ENCODE measurements at regions not wholly inside any gene's neighbourhood (a gene's known extent, or its start where the extent isn't known, plus 50 kb on each side); places are given as distances from the start of the nearest gene placed in this dataset.

DNA sequence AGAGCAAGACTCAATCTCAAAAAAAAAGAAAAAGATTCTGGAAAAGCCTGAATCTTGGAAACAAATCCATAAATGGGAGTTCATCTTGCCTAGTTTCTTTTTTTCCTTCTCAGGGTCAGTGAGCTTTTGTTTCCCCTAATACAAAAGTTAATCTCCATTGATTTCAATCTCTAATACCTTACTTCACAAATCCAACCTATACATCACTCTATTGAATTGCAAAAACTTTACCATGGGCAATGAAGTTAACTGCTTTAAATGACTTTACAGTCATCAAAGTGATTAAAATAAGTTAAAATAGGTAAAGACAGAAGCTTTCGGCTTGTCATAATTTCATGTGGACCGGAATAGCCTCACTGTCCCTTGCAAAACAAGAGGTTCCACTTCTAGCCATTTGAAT is 1012.7 kb upstream of the SEL1L start:
- no peak for TF ChIP-seq POLR2AphosphoS5 (IDR thresholded peaks at IDR 0.05)
- TF ChIP-seq EP300 (IDR thresholded peaks at IDR 0.05): no peak
- TF ChIP-seq, protein P1, sequence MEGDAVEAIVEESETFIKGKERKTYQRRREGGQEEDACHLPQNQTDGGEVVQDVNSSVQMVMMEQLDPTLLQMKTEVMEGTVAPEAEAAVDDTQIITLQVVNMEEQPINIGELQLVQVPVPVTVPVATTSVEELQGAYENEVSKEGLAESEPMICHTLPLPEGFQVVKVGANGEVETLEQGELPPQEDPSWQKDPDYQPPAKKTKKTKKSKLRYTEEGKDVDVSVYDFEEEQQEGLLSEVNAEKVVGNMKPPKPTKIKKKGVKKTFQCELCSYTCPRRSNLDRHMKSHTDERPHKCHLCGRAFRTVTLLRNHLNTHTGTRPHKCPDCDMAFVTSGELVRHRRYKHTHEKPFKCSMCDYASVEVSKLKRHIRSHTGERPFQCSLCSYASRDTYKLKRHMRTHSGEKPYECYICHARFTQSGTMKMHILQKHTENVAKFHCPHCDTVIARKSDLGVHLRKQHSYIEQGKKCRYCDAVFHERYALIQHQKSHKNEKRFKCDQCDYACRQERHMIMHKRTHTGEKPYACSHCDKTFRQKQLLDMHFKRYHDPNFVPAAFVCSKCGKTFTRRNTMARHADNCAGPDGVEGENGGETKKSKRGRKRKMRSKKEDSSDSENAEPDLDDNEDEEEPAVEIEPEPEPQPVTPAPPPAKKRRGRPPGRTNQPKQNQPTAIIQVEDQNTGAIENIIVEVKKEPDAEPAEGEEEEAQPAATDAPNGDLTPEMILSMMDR (IDR thresholded peaks at IDR 0.05): no peak
- no peak for TF ChIP-seq POLR2A (IDR thresholded peaks at IDR 0.05)
- Histone ChIP-seq H3K27me3 (no peaks in the 10 kb centered on the region), H3K27ac (no peak overlapping the region), H3K4me1 (no peaks in the 10 kb centered on the region), H3K9me3 (peaks cover 0 to 3% (median 0%) of the 10 kb centered on the region in 4 donors), H3K4me3 (no peak overlapping the region), H3K36me3 (no peaks in the 10 kb centered on the region)
- ATAC-seq (ENCODE audit: low FRiP score in 2 of 2) (no peak), DNase-seq (no peak)
- 68 to 95% methylated on average over 2 of the region's 2 CpGs for WGBS, 2 donors

DNA sequence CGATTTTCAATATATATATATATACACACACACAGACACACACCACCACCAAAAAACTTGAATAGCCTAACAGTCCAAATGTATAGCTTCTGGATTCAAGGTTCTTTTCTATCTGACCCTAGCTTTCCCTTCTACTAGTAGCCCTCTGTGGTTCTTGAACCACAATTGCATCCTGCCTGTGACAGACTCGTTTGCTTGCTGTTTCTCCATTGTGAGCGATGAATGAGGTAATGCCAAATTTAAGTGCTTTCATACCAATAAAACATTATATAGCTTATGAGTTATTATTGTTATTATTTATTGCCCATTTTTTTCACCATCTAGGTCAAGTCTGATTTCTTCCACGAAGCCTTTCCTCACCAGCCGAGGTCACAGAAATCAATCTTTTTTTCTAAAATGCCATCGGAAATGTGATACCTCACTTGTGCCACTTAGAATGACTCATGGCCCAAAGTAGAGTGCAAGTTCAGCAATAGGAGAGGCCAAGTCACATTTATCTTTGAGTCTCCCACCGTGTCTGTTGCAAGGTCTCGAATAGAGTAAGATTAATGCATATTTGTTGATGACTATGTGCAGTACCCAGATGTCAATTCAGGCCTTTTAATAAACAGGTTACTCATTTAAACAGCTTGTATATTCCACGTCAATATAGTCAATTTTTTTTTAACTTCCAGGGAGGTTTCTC is 1015.8 kb upstream of the SEL1L start:
- 79 to 83% methylated on average over 9 of the region's 9 CpGs for WGBS, 2 donors

DNA sequence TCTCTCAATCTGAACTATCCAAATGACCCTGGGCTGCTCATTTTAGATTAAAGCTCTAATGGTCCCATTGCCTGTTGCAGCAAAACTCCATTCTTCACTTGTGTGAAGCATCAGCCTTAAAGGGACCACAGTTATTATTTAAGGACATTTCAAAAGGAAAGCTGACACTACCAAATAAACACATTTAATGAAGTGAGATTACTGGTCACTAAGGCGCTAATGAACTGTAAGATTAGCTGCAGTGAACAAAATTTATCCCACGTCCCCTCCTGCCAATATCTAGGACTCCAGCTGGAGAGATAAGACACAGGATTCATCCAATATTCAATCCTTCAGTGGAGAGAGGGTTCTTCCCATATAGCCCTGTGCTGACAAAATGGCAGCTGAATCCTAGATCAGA is 1029.2 kb upstream of the SEL1L start:
- H3K4me3 ChIP-seq: no peak overlapping the region
- no peak for ATAC-seq (ENCODE audit: low FRiP score in 2 of 2)
- DNase-seq: no peak
- no peaks in the 10 kb centered on the region for H3K4me1 ChIP-seq
- H3K9me3 ChIP-seq: no peaks in the 10 kb centered on the region
- H3K36me3 ChIP-seq: no peaks in the 10 kb centered on the region
- 53 to 75% methylated on average over 2 of the region's 2 CpGs for WGBS, 2 donors
- no peaks in the 10 kb centered on the region for H3K27me3 ChIP-seq
- no peak for TF ChIP-seq EP300 (IDR thresholded peaks at IDR 0.05)
- no peak for TF ChIP-seq POLR2AphosphoS5 (IDR thresholded peaks at IDR 0.05)
- no peak for TF ChIP-seq POLR2A (IDR thresholded peaks at IDR 0.05)
- TF ChIP-seq, protein P1 (IDR thresholded peaks at IDR 0.05): no peak
- no peak overlapping the region for H3K27ac ChIP-seq

More for the DNA sequence above, 1015.8 kb upstream of the SEL1L start:
- Histone ChIP-seq H3K4me3 (no peak overlapping the region), H3K36me3 (no peaks in the 10 kb centered on the region), H3K27me3 (no peaks in the 10 kb centered on the region), H3K9me3 (no peaks in the 10 kb centered on the region), H3K4me1 (no peaks in the 10 kb centered on the region), H3K27ac (no peak overlapping the region)
- no peak for DNase-seq
- no peak for ATAC-seq (ENCODE audit: low FRiP score in 2 of 2)
- TF ChIP-seq, protein P1 (IDR thresholded peaks at IDR 0.05): no peak
- no peak for TF ChIP-seq POLR2AphosphoS5 (IDR thresholded peaks at IDR 0.05)
- no peak for TF ChIP-seq POLR2A (IDR thresholded peaks at IDR 0.05)
- no peak for TF ChIP-seq EP300 (IDR thresholded peaks at IDR 0.05)

DNA sequence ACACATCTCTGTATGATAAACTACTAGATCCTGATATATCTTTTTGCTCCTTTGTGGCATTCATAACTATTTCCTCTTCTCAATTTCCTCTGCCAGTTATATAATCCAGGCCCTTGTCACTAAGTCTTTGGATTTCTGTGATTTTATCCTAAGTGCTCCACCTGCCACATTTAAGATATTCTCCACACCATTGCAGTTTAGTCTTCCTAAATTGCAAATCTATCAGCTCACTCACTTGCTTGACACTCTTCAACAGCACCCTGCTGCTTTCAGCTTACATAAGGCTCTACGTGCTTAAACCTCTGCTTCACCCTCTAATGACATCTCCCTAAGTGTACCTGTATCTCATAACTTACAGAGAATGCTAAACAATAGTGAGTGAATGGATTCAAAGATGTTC is 1032.2 kb upstream of the SEL1L start:
- Histone ChIP-seq H3K27me3 (no peaks in the 10 kb centered on the region), H3K36me3 (no peaks in the 10 kb centered on the region), H3K4me1 (no peaks in the 10 kb centered on the region), H3K9me3 (no peaks in the 10 kb centered on the region), H3K4me3 (no peak overlapping the region), H3K27ac (no peak overlapping the region)
- ATAC-seq (ENCODE audit: low FRiP score in 2 of 2) (no peak), DNase-seq (no peak)
- TF ChIP-seq, protein P1 (IDR thresholded peaks at IDR 0.05): no peak
- TF ChIP-seq EP300 (IDR thresholded peaks at IDR 0.05): no peak
- TF ChIP-seq POLR2AphosphoS5 (IDR thresholded peaks at IDR 0.05): no peak
- no peak for TF ChIP-seq POLR2A (IDR thresholded peaks at IDR 0.05)
- 52 to 76% methylated on average over 1 of the region's 1 CpG for WGBS, 2 donors

DNA sequence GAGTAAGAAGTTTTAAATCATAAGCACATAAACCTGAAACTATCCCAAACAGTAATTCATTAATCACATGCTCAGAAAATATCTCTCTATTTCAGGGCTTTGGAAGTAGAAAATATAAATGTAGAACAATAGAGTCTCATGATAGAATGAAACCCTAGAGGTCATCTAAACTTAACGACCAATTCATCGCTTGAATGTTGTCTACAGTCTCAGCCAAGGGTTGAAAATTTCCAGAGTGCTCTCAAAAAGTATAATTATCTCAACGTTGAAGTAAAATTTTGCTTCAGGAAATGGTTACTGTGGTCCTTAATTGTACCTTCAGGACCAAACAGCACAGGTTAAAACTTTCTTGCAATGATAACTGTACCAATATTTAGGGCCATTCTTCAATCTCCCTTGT is 1053.6 kb upstream of the SEL1L start:
- Histone ChIP-seq H3K27me3 (no peaks in the 10 kb centered on the region), H3K4me3 (no peak overlapping the region), H3K9me3 (no peaks in the 10 kb centered on the region), H3K4me1 (no peaks in the 10 kb centered on the region), H3K27ac (no peak overlapping the region), H3K36me3 (no peaks in the 10 kb centered on the region)
- WGBS, 2 donors: 66 to 71% methylated on average over 3 of the region's 3 CpGs
- no peak for DNase-seq
- TF ChIP-seq POLR2A (IDR thresholded peaks at IDR 0.05) (no peak), EP300 (IDR thresholded peaks at IDR 0.05) (no peak), POLR2AphosphoS5 (IDR thresholded peaks at IDR 0.05) (no peak)
- TF ChIP-seq, protein P1 (IDR thresholded peaks at IDR 0.05): no peak
- no peak for ATAC-seq (ENCODE audit: low FRiP score in 2 of 2)

Data from upper lobe of left lung (tissue), 6 donors.